H1 (cell line): ENCODE measurements at regions not wholly inside any gene's neighbourhood (a gene's known extent, or its start where the extent isn't known, plus 50 kb on each side); places are given as distances from the start of the nearest gene placed in this dataset.

Experiments
- CTCF ChIA-PET: fragments of 300-600 bp; sonication (Branson Sonifier 250); formaldehyde crosslinking; loops from one replicate; lab custom pipeline; 2021; ENCODE audit not compliant: partially characterized antibody; lab: Charles Lee
- POLR2A ChIA-PET: fragments of 300-600 bp; sonication (Branson Sonifier 250); formaldehyde crosslinking; loops from one replicate; lab custom pipeline; 2021; ENCODE audit warnings: inconsistent platforms; ENCODE audit not compliant: partially characterized antibody; lab: Charles Lee
- DNase-seq, 2 experiments: peaks; one replicate each; pipeline versions ENCODE4 v3.0.0 to v3.0.0-alpha.2; 2010 to 2022; ENCODE audit warnings: low spot score in 2 of 2, low read depth in 1 of 2, mixed read lengths in 1 of 2
- FAIRE-seq: peaks from 2 replicates; lab custom pipeline; 2011; peaks lifted over from hg19 to GRCh38; lab: Jason Lieb, UNC
- H2AFZ ChIP-seq: 2 replicates; pipeline ENCODE4 v1.8.1; 2012; ENCODE audit warnings: low read length, inconsistent platforms
- H2AK5ac ChIP-seq: 2 replicates; pipeline ENCODE4 v1.6.1; 2013; ENCODE audit warnings: low read depth, low read length
- H2BK120ac ChIP-seq: replicated peaks from 2 replicates; pipeline ENCODE3; 2013; ENCODE audit warnings: low read depth, low read length, inconsistent platforms
- H2BK12ac ChIP-seq: 2 replicates; pipeline ENCODE4 v1.6.1; 2013; ENCODE audit warnings: low read depth, low read length
- H2BK15ac ChIP-seq: 2 replicates; pipeline ENCODE4 v1.6.1; 2013; ENCODE audit warnings: low read length
- H2BK20ac ChIP-seq: 2 replicates; pipeline ENCODE4 v1.6.1; 2013; ENCODE audit warnings: low read length
- H2BK5ac ChIP-seq: 2 replicates; pipeline ENCODE4 v1.6.1; 2013; ENCODE audit warnings: low read depth, low read length
- H3K14ac ChIP-seq: 2 replicates; pipeline ENCODE4 v1.6.1; 2013; ENCODE audit warnings: inconsistent platforms; ENCODE audit not compliant: insufficient read length
- H3K18ac ChIP-seq: 2 replicates; pipeline ENCODE4 v1.6.1; 2013; ENCODE audit warnings: low read length; ENCODE audit errors: extremely low read depth
- H3K23ac ChIP-seq: 2 replicates; pipeline ENCODE4 v1.6.1; 2013; ENCODE audit warnings: inconsistent platforms; ENCODE audit not compliant: insufficient read length
- H3K23me2 ChIP-seq: 2 replicates; pipeline ENCODE4 v1.6.1; 2013; ENCODE audit warnings: low read depth, low read length
- H3K27ac ChIP-seq: 2 replicates; pipeline ENCODE4 v1.6.1; 2011; ENCODE audit warnings: low read depth, low read length, inconsistent platforms
- H3K27me3 ChIP-seq, 4 experiments: replicated peaks in 1 of 4; 1 replicate in 1 of 4; 2 replicates in 3 of 4; pipeline versions ENCODE4 v1.6.1 to v1.8.1; 2011 to 2013; ENCODE audit warnings: low read length in 3 of 4, mild to moderate bottlenecking in 3 of 4, inconsistent platforms in 2 of 4, mixed read lengths in 2 of 4, moderate library complexity in 1 of 4; ENCODE audit not compliant: control insufficient read depth in 3 of 4, insufficient read depth in 3 of 4; ENCODE audit errors: extremely low read depth in 1 of 4
- H3K36me3 ChIP-seq, 4 experiments: 2 replicates each; pipeline versions ENCODE4 v1.6.1 to v1.8.1; 2011 to 2013; ENCODE audit warnings: mild to moderate bottlenecking in 4 of 4, low read length in 3 of 4, moderate library complexity in 2 of 4, control low read depth in 1 of 4, inconsistent platforms in 1 of 4; ENCODE audit not compliant: insufficient read depth in 4 of 4, control insufficient read depth in 2 of 4
- H3K4ac ChIP-seq: replicated peaks from 2 replicates; pipeline ENCODE3; 2013; ENCODE audit warnings: low read length, low read depth, mixed read lengths, inconsistent platforms; ENCODE audit not compliant: insufficient read length
- H3K4me1 ChIP-seq, 4 experiments: replicated peaks in 1 of 4; 1 replicate in 1 of 4; 2 replicates in 3 of 4; pipeline versions ENCODE4 v1.6.1 to v1.8.1; 2011 to 2013; ENCODE audit warnings: low read length in 3 of 4, inconsistent platforms in 2 of 4, mixed read lengths in 1 of 4; ENCODE audit not compliant: insufficient read depth in 4 of 4, control insufficient read depth in 3 of 4
- H3K4me2 ChIP-seq, 2 experiments: 2 replicates each; pipeline versions ENCODE4 v1.6.1 to v1.8.1; 2011 to 2013; ENCODE audit warnings: low read depth in 2 of 2, low read length in 2 of 2, control low read depth in 1 of 2, inconsistent platforms in 1 of 2, mild to moderate bottlenecking in 1 of 2; ENCODE audit not compliant: insufficient read depth in 1 of 2
- H3K4me3 ChIP-seq, 4 experiments: fragments of 200-600, 300-600 bp in 1 of 4; sonication (generic), shearing (Covaris generic), sonication (Bioruptor Twin) in 1 of 4; 2 replicates each; pipeline versions ENCODE4 v1.5.1 to v1.8.1; 2011 to 2016; ENCODE audit warnings: low read length in 4 of 4, low read depth in 3 of 4, control low read depth in 2 of 4, inconsistent platforms in 2 of 4, mild to moderate bottlenecking in 2 of 4, mixed read lengths in 1 of 4, moderate library complexity in 1 of 4; ENCODE audit not compliant: insufficient read depth in 2 of 4; ENCODE audit errors: extremely low read depth in 1 of 4
- H3K56ac ChIP-seq: replicated peaks from 2 replicates; pipeline ENCODE3; 2013; ENCODE audit warnings: low read depth, mild to moderate bottlenecking, mixed read lengths, low read length, inconsistent platforms; ENCODE audit not compliant: insufficient read length
- H3K79me1 ChIP-seq: 2 replicates; pipeline ENCODE4 v1.6.1; 2013; ENCODE audit warnings: low read depth, low read length, control low read depth
- H3K79me2 ChIP-seq, 2 experiments: 2 replicates each; pipeline versions ENCODE4 v1.6.1 to v1.8.1; 2012 to 2013; ENCODE audit warnings: low read length in 2 of 2, mild to moderate bottlenecking in 2 of 2, inconsistent platforms in 1 of 2; ENCODE audit not compliant: insufficient read depth in 2 of 2, control insufficient read depth in 1 of 2
- H3K9ac ChIP-seq, 4 experiments: replicated peaks in 1 of 4; 1 replicate in 1 of 4; 2 replicates in 3 of 4; pipeline versions ENCODE4 v1.6.1 to v1.8.1; 2011 to 2013; ENCODE audit warnings: low read depth in 3 of 4, low read length in 3 of 4, control low read depth in 2 of 4, mild to moderate bottlenecking in 2 of 4, moderate library complexity in 2 of 4, inconsistent platforms in 1 of 4; ENCODE audit errors: extremely low read depth in 1 of 4
- H3K9me3 ChIP-seq, 2 experiments: 2 replicates each; pipeline versions ENCODE4 v1.6.1 to v1.8.1; 2012 to 2013; ENCODE audit warnings: mild to moderate bottlenecking in 2 of 2, moderate library complexity in 2 of 2, control low read depth in 1 of 2, inconsistent platforms in 1 of 2, low read depth in 1 of 2, low read length in 1 of 2, mixed read lengths in 1 of 2; ENCODE audit not compliant: insufficient read depth in 2 of 2
- H4K20me1 ChIP-seq, 2 experiments: replicated peaks in 1 of 2; 2 replicates each; pipeline versions ENCODE3 to v1.8.1; 2011 to 2013; ENCODE audit warnings: inconsistent platforms in 2 of 2, low read length in 2 of 2, mild to moderate bottlenecking in 1 of 2; ENCODE audit not compliant: insufficient read depth in 2 of 2, control insufficient read depth in 1 of 2
- H4K5ac ChIP-seq: 2 replicates; pipeline ENCODE4 v1.6.1; 2013; ENCODE audit warnings: low read length, low read depth, mixed read lengths, inconsistent platforms; ENCODE audit not compliant: insufficient read length
- H4K8ac ChIP-seq: 2 replicates; pipeline ENCODE4 v1.8.0; 2013; ENCODE audit warnings: mild to moderate bottlenecking, moderate library complexity, low read length, inconsistent platforms; ENCODE audit not compliant: insufficient read depth; ENCODE audit errors: extremely low read depth
- H4K91ac ChIP-seq: replicated peaks from 2 replicates; pipeline ENCODE3; 2013; ENCODE audit warnings: low read length, mixed read lengths, inconsistent platforms; ENCODE audit not compliant: insufficient read length
- MAFK ChIP-seq: IDR thresholded peaks from 2 replicates; pipeline ENCODE4 v1.6.1; 2012; ENCODE audit warnings: low read depth, mild to moderate bottlenecking, improper control_type of control experiment, low read length
- POLR2A ChIP-seq, 2 experiments: IDR thresholded peaks; 1 replicate in 1 of 2; 2 replicates in 1 of 2; pipeline ENCODE4 v1.6.1; 2011; ENCODE audit warnings: low read depth in 2 of 2, low read length in 2 of 2, mild to moderate bottlenecking in 2 of 2; ENCODE audit errors: control extremely low read depth in 1 of 2
- SIN3A ChIP-seq, 2 experiments: IDR thresholded peaks in 1 of 2; conservative IDR thresholded peaks in 1 of 2; 2 replicates each; pipeline ENCODE4 v1.6.1; 2011 to 2012; ENCODE audit warnings: low read length in 2 of 2, improper control_type of control experiment in 1 of 2, low read depth in 1 of 2, mild to moderate bottlenecking in 1 of 2
- SIX5 ChIP-seq: IDR thresholded peaks from 2 replicates; pipeline ENCODE4 v1.6.1; 2011; ENCODE audit warnings: mild to moderate bottlenecking, low read depth, low read length
- SUZ12 ChIP-seq: fragments of 200-600 bp; sonication (generic); IDR thresholded peaks from 2 replicates; pipeline ENCODE4 v1.6.1; 2012; ENCODE audit warnings: mild to moderate bottlenecking, inconsistent platforms, low read length, moderate library complexity, mixed read lengths
- TAF7 ChIP-seq: optimal IDR thresholded peaks from 2 replicates; pipeline ENCODE3; 2011; ENCODE audit warnings: low read depth, mild to moderate bottlenecking, inconsistent platforms, low read length, moderate library complexity, borderline replicate concordance
- WGBS, 2 experiments: shearing (Covaris generic) in 1 of 2; methylation state at CpG; one replicate each; pipeline versions ENCODE4 v1.1.6 to v1.1.7; 2013 to 2015; ENCODE audit warnings: low lambda C conversion rate in 2 of 2, mixed read lengths in 2 of 2, inconsistent platforms in 1 of 2, low coverage in 1 of 2, missing lambda C conversion rate in 1 of 2; ENCODE audit not compliant: insufficient replicate concordance in 2 of 2, insufficient coverage in 1 of 2, insufficient read length in 1 of 2; ENCODE audit errors: extremely low coverage in 1 of 2, missing lambda C conversion rate in 1 of 2; 5-methylcytosine and 5-hydroxymethylcytosine counted together

- FAIRE-seq, result no peak
Observed at GRCh38 chr1:30321246-30321910, 402.0 kb downstream of the MATN1 start.

More at GRCh38 chr1:30321246-30321910, 402.0 kb downstream of the MATN1 start:
- Histone ChIP-seq H2BK120ac (no peak overlapping the region), H3K4me2 (no peak overlapping the region), H4K5ac (no peak overlapping the region), H3K23ac (no peak overlapping the region), H3K4ac (no peak overlapping the region), H3K36me3 (no peaks in the 10 kb centered on the region), H3K79me2 (no peaks in the 10 kb centered on the region), H2AFZ (no peak overlapping the region), H2BK12ac (no peak overlapping the region), H3K18ac (no peak overlapping the region; the same call in 1 of the 2 replicates), H3K27me3 (no peaks in the 10 kb centered on the region), H3K56ac (no peak overlapping the region), H3K9me3 (no peaks in the 10 kb centered on the region), H4K8ac (no peak overlapping the region), H4K91ac (no peak overlapping the region), H3K4me1 (no peaks in the 10 kb centered on the region; a peak in 1 of 7 replicates), H3K79me1 (no peaks in the 10 kb centered on the region), H2BK15ac (no peak overlapping the region), H3K27ac (no peak overlapping the region), H3K9ac (no peak overlapping the region), H3K23me2 (no peaks in the 10 kb centered on the region), H2BK5ac (no peak overlapping the region), H3K4me3 (no peak overlapping the region), H3K14ac (no peak overlapping the region), H2AK5ac (no peak overlapping the region), H2BK20ac (no peak overlapping the region), H4K20me1 (no peaks in the 10 kb centered on the region)
- TF ChIP-seq SIN3A (conservative IDR thresholded peaks at IDR 0.05 in 1 of 2, IDR thresholded peaks at IDR 0.05 in 1 of 2; ENCODE audit: low read depth in 1 of 2, low read length in 2 of 2), result no peak
- TF ChIP-seq TAF7, result no peak
- no peak for TF ChIP-seq POLR2A (IDR thresholded peaks at IDR 0.05; ENCODE audit: control extremely low read depth in 1 of 2, low read depth in 2 of 2, low read length in 2 of 2)
- TF ChIP-seq SIX5, result no peak
- no peak for TF ChIP-seq SUZ12
- TF ChIP-seq MAFK, result no peak
- peak in 1 of 2 experiments; percentile 30 for DNase-seq
- ChIA-PET POLR2A (no interaction called here), CTCF (interaction anchor here (0.7 to 3.7 kb wide), 11 partner anchors 8 to 386 kb away, joined by 3 to 20 read pairs (median 4); no protein-coding TSS in a partner anchor)
- WGBS, 2 experiments, result 83% methylated on average over 12 of the region's 13 CpGs; no CpG with 5 or more reads in 1 of the 2 experiments
